NCI-H1694 (cell line): ENCODE measurements at regions not wholly inside any gene's neighbourhood (a gene's known extent, or its start where the extent isn't known, plus 50 kb on each side); places are given as distances from the start of the nearest gene placed in this dataset.

Source experiments
- DNase-seq: peaks from one replicate; lab custom pipeline; 2025; lab: John Stamatoyannopoulos, UW

GRCh38 chr19:29096896-29097295 is 116.1 kb downstream of the UQCRFS1 start:
- no peak for DNase-seq

DNA sequence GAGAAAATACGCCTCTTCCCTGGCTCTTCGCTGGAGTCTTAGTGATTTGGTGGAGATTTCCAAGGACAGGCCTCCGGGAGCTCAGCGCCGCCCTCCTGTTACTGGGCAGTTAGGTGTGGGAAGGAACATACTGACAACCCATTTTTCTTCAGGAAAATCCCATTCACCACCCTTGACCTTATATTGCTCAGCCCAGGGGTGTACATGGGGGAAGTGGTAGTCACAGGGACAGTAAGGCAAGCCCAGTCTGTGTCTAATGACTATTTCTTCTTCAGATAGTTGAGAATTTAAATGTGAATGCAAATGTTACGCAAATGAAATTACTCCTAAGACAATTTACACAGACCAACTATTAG is 119.4 kb downstream of the UQCRFS1 start:
- DNase-seq, result no peak

GRCh38 chr19:29092712-29093552 is 120.0 kb downstream of the UQCRFS1 start:
- DNase-seq, result no peak

DNA sequence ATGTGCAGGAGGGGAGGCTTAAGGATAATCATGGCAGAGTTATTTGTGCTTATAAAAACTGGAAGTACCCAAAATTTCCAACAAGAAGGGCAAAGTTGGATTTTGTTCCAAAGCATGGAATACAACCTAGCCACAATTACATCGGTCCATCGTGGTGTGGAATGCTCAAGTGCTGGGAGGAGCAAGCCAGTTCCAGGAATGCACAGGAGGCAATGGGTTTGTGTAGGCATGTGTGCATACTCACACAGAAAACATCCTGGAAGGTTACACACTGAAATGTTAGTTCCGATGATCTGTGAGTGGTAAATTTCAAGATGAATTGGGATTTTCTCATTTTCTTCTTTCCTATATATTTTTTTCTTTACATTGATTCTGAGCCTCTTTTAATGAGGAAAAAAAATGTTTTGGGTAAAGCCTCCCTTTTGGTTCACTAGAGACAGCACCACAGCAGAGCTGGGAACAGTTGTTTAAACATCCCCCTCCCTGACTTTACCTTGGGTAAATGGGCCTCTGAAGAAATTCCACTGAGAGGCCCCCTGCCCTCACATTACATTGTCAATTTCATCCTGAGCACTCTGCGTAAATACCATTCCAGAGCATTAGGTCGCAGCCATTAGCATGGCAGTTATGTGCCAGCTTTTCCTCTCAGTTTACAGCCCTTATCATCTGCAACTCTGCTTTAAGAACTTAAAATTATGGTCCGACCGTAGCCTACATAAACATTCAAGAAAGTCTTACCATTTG is 122.0 kb downstream of the UQCRFS1 start:
- no peak for DNase-seq

- no peak for DNase-seq
Observed at GRCh38 chr19:29089315-29089870, 123.6 kb downstream of the UQCRFS1 start.

GRCh38 chr19:29088761-29089160 is 124.2 kb downstream of the UQCRFS1 start:
- DNase-seq, result no peak

DNA sequence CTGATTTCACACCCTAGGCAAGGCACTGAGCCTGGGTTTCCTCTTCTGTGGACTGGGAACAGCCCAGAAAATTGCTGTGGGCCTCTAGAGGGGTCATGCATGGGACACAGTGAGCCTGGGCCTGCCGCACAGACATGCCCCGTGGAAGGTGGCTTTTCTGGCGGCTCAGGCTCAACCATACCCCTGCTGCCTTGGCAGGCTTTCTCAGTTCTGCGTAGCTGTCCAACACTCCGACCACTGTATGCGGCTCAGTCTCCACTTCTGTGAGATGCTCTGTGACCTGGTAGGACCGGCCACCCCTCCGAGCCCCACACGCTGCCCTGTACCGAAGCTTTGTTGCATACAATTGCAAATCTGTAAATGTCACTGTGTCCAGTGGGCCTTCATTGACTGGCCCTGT is 126.3 kb downstream of the UQCRFS1 start:
- DNase-seq, result no peak

- DNase-seq, result no peak
Observed at GRCh38 chr19:29086182-29086581, 126.8 kb downstream of the UQCRFS1 start.

DNA sequence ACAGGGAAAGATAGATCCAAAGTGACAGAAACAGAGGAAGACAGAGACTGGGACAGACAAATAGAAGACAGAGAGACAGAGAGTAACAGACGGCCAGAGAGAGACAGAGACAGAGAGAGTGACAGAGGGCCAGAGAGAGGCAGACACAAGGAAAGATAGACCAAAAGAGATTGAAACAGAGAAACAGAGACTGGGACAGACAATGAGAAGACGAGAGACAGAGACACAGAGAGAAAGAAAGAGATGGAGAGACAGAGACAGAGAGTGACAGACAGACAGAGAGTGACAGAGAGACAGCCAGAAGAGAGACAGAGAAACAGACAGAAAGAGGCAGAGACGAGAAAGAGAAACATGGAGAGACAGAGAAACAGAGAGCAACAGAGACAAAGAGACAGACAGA is 127.3 kb downstream of the UQCRFS1 start:
- DNase-seq, result no peak

- DNase-seq, result no peak
Observed at GRCh38 chr19:29085206-29085605, 127.7 kb downstream of the UQCRFS1 start.

DNA sequence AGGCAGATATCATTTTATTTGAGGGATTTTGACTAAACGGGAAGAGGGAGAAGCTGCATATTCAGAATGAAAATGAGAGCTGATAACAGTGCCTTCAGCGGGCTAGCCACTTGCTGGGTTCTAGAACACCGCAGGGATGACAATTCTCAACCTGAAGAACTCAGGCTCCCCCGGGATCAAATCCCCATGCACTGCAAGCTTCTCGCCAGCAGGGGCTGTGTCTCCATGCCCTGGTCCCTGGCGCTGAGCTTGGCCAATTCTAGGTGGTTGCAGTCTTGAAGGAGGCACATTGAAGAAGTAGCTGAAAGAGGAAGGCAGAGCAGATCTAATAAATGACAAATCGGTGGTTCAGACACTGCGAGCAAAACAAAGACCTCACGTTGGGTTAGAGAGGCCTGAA is 128.7 kb downstream of the UQCRFS1 start:
- DNase-seq, result no peak

DNA sequence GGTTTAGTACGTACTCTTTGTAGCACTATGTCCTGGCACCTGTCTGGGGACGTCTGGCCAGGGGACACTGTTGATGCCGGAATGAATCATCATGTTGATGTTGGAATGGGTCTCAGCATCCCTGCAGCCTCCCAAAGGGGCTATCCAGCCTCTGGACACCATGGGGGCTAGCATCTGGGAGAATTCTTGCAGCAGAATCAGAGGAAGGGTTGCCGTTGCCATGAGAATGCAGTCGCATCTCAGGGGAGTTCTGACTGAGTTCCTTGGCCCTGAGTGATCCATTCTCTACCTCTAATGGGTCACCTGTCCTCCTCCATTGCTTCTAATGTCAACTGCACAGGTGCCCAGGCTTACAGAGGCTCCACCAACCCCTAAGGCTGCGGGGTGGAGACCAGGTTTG is 129.1 kb downstream of the UQCRFS1 start:
- no peak for DNase-seq

DNA sequence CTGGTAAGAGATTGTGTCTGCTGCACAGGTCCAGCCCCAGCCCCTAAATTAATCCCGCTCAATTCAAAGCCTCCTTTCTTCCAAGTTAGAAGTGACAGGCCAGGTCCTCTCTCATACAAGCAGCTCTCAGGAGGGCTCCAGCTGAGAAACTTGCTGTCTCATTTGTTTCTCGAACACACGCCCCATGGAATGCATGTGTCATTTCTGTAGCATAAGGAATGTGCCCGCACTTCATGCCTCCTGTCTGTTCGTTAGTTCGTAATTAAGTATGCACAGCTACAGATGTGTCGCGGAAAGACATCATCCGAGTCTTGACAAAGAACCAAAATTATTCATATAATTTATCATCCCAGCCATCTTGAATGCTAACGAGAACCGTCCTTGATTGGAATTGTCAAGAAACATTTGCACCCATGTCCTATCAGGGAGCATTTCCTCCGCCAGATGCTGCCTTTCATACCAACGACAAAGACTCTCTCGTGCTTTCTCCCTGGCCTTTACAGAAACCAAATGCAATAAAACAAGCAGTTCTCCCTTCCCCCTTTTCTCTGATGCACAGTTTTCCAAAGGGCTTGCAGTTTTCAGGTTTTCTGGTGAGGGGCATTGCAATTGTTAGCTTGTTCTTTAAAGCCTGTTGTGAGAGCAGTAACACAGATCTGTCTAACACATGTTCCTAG is 133.5 kb downstream of the UQCRFS1 start:
- no peak for DNase-seq

DNA sequence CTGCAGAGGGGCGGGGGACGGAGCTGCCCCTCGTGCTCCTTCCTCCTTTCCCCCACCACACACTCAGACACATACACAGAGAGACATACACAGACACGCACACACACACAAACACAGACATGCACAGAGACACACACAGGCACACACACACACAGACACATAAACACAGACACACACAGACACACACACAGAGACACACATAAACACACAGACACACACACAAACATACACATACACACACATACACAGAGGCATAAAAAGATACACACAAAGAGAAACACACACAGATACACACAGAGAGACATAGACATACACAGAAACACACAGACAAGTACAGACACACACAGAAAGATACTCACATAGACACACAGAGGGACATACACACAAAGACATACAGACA is 136.0 kb downstream of the UQCRFS1 start:
- DNase-seq, result no peak

GRCh38 chr19:29076161-29076560 is 136.8 kb downstream of the UQCRFS1 start:
- DNase-seq, result no peak

- no peak for DNase-seq
Observed at GRCh38 chr19:29075149-29075548, 137.8 kb downstream of the UQCRFS1 start.

DNA sequence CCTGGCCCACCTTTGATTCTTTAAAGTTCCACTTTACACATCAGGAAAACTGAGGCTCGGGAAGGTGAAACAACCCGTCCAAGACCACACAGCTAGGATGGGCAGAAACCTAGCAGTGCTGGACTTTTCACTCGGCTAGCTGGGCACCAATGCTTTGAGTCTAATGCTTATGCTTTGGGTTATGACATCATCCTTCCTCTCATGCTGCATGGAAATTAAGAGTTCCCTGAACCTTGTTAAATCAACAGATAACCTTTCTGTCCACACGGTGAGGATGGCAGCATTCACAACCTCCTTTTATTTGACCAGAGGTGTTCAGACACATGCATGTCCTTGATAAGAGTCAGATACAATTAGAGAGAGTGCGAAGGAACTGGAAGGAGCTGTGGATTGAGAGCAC is 138.4 kb downstream of the UQCRFS1 start:
- DNase-seq, result no peak

DNA sequence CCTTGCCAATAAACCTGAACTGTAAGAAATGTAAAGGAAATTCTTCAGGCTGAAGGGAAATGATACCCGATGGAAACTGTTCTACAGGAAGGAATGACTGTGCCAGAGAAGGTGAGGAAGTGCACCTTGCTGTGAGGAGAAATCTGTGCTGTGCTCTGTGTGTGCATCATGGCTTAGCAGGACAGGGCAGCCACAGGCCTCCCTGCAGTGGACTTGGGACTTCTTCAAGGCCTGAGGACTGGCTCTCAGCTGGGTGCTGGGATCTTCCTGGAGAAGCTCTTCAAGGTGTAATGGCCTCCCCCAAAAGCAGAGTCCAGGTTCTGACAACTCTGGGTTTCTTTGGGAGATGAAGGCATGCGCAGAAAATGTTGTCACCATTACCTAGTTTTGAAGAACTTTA is 145.1 kb downstream of the UQCRFS1 start:
- DNase-seq, result no peak

DNA sequence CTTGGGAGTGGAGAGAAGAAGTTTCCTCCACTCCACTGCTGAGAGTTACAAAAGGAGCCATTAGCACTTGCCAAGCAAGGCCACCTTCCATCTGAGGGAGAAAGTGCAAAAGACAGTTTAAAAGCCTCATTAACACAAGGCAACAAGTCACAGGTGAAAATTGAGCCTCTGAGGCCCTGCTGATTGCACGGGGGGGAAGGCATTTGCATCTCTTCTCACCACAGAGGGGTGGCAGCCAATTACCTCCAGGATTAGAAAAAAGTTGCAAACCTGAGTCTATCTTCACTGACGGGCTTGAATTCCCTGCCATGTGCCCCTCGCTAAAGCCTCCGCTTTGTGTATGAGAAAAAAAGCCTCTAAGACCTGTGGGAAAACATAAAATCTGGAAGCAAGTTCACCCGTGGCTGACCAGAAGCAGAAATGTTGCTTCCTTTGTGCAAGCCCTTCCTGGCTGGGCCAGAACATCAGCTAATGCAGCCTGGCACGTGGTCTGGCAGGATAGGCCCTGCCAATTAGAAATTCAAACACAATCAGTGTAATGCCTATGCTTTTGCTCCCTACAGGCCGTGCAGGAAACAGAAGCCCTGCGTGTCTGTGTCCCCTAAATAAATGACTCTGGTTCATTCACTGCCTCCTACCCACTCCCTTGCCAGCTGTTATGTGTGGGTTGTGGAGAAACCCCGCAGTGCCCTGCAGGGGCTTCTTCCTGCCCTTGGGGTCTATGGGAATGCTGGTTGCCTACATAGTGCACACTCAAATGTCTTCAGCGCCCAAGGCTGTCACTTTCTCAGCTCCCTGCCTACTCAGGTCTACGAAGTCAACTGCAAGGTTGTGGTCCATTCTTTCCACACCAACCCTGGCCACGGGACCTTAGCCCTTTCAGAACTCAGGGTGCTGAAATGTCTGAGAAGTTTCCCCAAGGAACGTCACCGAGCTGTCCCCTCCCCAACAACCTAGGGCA is 150.2 kb downstream of the UQCRFS1 start:
- DNase-seq, result no peak

DNA sequence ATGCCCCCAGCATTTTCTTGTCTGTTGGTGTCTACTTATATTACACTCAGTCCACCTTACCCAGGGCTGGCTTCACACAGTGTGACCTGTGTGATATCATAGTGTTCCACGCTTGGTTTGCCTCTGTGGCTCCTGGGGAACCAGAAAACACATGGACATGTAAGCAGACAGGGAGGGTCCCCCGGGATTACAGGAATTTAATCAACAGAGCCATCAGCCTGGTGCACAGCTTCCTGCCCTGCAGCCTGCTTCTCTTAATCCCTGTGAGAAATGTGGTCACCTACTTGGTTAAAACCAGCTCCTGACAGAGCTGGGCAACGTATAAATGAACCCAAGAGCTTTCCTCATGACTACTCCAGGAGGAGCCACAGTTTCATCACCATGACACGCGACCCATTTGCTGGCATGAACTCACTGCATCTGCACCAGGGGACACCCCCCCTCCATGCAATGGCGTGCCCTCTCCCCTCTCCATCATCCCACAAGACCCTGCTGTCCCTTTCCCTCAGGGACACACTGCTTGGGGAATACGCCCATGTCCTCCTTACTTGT is 152.1 kb downstream of the UQCRFS1 start:
- no peak for DNase-seq

- no peak for DNase-seq
Observed at GRCh38 chr19:29056535-29056934, 156.4 kb downstream of the UQCRFS1 start.
